ENCODE measurements at regions not wholly inside any gene's neighbourhood (a gene's known extent, or its start where the extent isn't known, plus 50 kb on each side); places are given as distances from the start of the nearest gene placed in this dataset.

DNA sequence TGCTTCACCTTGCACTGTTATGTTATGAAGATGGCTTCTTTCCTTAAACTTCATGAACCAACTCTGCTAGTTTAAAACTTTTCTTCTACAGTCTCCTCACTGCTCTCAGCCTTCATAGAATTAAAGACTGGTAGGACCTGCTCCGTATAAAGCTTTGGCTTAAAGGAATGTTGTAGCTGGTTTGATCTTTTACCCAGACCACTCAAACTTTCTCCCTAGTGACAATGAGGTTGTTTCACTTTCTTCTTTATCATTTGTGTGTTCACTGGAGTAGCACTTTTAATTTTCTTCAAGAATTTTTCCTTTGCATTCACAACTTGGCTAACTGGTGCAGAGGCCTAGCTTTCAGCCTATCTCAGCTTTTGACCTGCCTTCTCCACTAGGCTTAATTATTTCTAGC, 316.4 kb upstream of the RNF32 start:
- no peak for TF ChIP-seq CBX8 (IDR thresholded peaks at IDR 0.05)
- no peak for TF ChIP-seq POLR2A (IDR thresholded peaks at IDR 0.05; ENCODE audit: low read length)
- no peak for TF ChIP-seq ZSCAN20 (CRISPR knock-in tag; IDR thresholded peaks at IDR 0.05)
- no peak for TF ChIP-seq CTCF (IDR thresholded peaks at IDR 0.05)
- TF ChIP-seq MAFK (IDR thresholded peaks at IDR 0.05; ENCODE audit: partially characterized antibody), result no peak
- TF ChIP-seq RCOR1 (IDR thresholded peaks at IDR 0.05; ENCODE audit: low read depth, low read length), result no peak
- TF ChIP-seq, protein P1, sequence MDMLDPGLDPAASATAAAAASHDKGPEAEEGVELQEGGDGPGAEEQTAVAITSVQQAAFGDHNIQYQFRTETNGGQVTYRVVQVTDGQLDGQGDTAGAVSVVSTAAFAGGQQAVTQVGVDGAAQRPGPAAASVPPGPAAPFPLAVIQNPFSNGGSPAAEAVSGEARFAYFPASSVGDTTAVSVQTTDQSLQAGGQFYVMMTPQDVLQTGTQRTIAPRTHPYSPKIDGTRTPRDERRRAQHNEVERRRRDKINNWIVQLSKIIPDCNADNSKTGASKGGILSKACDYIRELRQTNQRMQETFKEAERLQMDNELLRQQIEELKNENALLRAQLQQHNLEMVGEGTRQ (IDR thresholded peaks at IDR 0.05), result no peak
